HG02970 (cell line): ENCODE measurements at regions not wholly inside any gene's neighbourhood (a gene's known extent, or its start where the extent isn't known, plus 50 kb on each side); places are given as distances from the start of the nearest gene placed in this dataset.

ENCODE experiments used
- ATAC-seq: cut with Tn5 transposase; IDR thresholded peaks from one replicate; pipeline ENCODE4 v1.9.1; 2021; ENCODE audit warnings: mild to moderate bottlenecking, moderate library complexity, moderate number of reproducible peaks; ENCODE audit not compliant: unreplicated experiment, low FRiP score

DNA sequence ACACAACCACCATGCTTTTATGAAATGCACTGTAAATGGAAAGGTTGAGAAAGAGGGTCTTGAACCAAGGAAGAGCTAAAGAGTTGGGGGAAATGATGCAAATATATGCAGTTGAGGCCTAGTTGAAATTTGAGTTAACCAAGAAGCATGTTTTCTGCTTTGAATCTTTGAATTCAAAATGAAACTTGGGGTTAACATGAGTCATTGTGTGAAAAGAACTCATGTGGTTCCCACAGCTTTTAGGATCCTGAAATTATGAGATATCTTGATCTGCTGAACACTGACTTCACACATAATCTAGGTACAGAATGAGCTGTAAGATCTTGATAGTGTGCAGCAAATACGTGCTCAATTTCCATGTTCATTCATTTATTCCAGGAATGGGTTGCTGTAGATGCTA, 422.9 kb upstream of the TRIB2 start:
- peak; percentile 77 for ATAC-seq

DNA sequence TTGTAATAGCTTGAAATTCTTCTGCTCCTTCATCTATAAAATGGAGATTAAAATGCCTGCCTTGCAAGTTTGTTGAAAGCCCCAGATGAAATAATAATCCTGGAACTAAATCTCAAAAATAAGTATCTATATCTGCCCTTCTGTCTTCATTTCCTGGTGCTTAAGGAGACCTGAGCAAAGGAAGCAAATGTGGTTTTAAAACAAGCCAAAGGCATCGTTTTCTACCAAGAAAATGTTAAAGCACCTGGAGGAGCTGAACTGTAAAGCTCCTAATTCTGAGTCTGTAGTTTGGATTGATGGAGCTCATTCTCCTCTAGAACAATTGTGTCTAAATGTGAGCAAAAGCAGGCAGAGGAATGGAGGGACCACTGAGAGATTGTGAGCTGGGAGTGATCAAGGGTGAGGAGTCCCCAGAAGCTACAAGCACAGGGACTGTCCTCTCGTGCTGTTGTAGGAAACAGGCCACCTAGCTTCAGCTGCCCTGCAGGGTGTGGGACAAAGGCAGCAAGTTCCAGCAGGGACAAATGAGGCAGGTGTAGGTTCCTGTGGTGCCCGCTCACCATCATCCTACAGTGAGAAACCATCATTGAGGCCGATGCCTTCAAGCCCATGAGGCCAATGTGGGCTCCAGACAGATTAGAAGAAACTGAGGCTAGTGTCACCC, 420.7 kb upstream of the TRIB2 start:
- ATAC-seq = no peak

DNA sequence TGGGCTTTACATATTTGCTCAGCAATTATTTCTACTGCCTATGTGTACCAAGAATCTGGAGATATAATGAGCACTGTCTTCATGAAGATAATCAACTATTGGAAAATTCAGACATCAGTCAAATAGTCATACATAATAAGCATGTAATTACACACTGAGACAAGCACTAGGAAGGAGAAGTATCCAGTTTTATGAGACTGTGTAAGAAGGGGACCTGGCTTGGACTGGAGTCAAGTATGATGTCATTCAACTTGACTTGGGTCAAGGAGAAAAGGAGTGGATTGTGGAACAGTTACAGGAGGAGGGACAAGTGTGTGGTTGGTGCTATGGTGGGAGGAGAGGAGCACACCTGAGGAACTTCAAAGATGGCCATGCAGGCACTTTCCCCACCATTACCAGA, 419.8 kb upstream of the TRIB2 start:
- no peak for ATAC-seq

DNA sequence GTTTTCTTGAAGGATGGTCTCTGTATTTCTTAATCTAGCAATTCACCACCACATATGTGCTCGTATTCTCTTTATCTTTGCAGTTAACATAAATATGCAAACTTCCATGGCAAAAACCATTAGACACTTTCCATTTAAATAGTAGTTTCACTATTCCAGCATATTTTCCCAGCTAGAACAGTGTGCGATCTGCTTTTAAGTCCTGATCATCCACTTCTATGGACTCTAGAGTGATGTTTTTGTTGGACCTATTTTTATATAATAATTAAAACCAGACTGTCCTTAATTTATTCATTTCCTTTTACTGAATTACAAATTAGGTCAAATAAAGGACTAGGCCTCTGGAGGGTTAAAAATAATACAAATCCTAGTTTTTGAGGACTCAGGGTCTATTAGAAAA, 418.4 kb upstream of the TRIB2 start:
- ATAC-seq = no peak

DNA sequence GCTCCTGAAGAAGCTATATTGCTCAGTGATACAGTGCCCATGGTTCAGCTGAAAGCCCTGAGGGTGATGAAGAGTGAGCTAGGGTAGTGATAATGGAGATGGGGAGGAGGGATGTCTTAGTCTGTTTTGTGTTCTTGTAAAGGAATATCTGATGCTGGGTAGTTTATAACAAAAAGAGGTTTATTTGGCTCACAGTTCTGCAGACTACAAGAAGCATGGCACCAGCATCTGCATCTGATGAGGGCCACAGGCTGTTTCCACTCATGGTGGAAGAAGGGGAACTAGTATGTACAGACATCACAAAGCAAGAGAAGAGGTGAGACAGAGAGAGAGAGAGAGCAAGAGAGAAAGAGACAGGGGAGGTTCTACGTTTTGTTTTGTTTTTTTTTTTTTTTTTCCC, 417.3 kb upstream of the TRIB2 start:
- ATAC-seq = no peak

DNA sequence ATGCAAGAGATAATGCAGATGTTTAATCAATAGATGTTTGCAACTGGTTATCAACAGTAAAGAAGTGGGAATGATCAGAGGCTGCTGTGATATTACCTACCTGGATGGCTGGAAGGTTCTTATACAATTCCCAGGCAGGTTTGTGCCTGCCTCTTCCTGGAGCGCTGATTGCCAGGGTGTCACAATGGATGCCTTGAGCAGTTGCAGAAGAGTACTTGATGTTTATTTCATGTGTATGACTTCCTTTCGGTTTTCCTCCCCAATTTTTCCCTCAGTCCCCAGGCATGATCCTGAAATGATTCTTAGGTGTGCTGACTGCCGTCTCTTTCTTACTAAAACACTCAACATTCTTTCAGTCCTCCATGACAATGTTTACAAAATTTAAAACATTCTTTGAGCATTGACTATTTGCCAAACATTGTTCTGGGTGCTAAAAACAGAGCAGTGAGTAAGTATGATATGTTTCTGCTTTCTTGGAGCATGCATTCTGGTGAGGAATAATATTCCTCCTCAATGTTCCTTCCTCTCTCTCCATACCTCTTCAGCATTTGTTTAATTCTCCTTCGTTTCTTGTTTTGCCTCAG, 416.6 kb upstream of the TRIB2 start:
- ATAC-seq = no peak

DNA sequence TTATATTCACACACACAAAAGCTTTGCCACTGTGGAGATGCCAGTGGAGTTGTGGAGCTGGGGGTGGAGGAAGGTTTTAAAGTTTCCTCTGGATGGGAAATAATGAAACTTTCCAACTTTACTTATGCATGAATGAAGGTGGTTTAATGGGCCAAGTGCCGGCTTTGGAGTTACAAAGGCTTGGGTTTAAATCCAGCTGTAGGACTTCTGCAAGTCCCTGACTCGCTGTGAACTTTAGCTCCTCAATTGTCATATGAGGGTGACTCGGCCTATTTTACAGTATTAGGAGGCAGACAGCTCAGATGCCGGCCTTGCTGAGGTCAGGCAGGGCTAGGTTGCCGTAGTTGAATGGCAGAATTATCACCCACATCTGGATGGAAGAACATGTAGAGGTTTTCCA, 415.8 kb upstream of the TRIB2 start:
- ATAC-seq = no peak

DNA sequence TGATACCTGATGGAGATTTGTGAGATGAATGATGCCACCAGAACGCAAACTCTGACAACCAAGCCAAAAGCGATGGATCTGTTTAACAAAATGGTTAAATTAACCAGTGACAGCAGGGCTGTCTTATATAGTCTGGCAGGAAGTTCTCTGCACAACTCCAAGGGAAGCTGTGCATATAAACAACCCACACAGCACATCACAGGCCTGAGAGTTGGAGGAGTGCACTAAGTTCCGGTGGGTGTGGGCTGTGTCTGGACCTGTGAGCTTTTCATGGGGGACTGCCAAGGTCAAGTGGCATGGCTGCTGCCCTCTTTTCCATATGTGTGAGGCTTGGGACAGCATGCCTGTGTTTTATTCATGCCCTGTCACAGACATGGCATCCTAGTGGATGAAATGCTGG, 414.6 kb upstream of the TRIB2 start:
- ATAC-seq = no peak

DNA sequence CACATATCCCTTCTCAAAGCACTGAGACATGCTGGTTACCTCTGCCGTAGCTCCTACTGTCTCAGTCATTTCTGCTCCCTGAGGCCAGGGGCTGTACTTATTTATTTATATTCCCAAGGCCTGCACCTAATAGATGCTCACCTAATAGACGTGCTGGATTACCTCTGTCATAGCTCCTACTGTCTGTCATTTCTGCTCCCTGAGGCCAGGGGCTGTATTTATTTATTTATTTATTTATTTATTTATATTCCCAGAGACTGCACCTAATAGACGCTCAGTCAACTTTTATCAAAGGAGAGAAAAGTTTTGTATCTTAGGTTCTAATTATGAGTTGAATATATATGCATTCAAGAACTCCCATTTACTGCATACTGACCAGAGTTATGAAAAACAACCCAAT, 414.0 kb upstream of the TRIB2 start:
- ATAC-seq = no peak

DNA sequence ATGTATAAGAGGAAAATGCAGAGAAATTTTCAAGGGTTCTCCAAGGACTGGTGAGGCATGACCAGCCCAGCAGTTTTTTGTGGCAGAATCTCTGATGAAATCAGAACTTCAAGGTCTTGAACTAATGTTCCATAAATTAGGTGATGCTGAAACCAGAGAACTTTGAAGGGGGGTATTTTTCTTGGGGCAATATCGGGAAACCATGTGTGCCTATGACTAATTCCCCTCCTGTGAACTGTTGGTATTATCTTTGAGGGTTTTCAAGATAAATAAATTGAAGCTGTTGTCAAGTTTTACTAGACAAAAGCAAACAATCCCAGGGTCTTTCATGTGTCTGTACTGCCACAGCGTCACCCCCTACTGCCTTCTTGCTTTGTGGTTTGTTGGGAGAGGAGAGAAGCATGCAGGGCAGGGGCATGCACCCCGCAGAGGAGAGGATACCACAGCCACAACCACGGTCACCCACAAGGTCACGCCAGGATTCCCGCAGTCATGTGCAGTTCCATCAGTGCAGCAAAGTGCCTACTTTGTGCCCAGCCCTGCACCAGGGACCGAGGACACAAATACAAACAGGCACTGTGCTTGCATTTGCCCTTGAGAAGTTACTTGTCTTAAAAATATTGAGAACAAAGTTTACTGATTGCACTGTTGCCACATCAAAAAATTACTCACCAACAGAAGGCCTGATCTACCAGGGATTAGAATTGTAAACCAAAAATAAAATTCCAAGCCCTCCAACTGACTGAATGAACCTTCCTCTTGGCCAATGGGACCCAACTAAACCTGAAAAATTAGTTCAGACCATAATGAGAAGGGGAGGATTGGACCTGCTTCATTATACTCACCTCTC, 413.3 kb upstream of the TRIB2 start:
- ATAC-seq = no peak

DNA sequence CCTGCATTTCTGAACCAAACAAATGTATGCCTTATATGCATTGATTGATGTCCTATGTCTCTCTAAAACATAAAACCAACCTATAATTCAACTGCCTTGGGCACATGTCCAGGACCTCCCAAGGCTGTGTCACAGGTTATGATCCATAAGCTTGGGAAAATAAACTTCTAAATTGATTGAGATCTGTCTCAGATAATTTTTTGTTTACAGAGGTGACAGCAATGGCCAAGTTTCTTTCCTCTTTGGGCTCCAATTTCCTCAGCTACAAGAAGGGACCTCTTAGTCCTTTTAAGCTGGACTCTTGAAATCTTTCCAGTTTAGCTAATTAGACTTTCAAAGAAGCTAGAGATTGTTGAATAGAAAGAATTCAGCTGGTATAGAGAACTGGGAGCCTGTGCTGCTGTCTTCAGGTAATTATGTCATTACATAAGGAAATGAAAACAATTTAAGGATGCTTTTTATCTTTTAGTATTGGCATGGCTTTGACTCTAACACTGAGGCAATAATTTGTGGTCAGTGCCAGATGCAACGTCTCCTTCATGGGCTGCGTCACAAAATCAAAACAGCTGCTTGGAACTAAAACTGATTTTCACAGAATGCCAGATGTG, 412.1 kb upstream of the TRIB2 start:
- no peak for ATAC-seq

DNA sequence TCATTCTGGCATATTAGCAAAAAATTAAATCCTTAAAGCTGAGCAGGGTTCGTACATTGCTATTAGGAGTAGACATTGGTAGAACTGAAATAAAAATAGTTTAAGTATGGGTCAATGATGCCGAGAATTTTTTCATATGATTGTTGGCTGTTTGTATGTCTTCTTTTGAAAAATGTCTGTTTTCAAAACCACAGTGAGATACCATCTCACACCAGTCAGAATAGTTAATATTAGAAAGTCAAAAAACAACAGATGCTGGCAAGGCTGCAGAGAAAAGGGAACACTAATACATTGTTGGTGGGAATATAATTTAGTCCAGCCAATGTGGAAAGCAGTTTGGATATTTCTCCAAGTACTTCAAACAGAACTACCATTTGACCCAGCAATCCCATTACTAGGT, 410.8 kb upstream of the TRIB2 start:
- no peak for ATAC-seq

DNA sequence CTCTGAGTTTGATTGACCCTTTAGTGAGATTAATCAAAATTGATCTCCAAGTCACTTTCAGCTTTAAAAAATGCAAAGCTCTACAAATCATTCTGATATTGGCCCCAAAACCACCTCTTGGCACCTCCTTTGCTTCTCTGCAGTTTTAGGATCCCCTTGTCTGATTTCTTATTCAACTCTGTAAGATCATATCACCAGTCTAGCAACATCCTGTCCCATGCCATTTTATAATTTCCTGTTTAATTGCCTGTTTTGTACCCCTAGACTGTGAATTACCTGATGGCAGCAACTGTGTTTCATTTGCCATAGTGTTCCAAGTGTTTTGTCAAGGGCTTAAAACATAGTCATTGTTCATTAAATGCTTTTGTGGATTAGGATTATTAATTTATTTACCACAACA, 406.3 kb upstream of the TRIB2 start:
- no peak for ATAC-seq

DNA sequence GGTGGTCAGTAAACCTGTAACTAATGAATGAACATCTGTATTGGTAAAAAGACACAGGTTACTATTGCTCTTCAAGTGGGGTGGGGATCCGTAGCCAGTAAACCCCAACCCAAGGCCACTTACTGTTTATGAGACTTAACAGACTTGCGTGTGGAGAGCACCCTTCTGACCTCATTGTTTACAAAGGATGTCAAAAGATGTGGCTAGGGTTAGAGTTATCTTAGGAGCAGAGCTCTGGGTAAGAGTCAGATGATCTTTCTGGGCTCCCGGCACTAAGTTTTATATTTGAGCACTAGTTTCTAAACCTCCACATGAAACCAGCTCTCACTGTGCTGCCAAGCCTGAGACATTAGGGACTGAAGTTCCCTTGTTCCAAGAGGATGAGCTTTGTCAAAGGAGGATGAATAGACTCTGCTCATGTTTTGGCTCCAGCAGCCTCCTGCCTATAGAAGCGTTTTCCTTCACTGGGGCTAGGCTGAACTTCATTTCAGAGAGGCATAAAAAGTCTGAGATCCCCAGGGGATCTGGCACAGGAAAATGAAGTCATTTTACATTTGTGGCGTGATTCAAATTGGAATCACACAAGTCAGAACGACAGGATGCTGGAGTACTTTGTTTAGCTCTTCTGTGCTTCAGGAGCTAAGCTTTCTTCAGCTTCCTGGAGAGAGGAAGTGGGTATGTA, 403.1 kb upstream of the TRIB2 start:
- ATAC-seq = no peak

DNA sequence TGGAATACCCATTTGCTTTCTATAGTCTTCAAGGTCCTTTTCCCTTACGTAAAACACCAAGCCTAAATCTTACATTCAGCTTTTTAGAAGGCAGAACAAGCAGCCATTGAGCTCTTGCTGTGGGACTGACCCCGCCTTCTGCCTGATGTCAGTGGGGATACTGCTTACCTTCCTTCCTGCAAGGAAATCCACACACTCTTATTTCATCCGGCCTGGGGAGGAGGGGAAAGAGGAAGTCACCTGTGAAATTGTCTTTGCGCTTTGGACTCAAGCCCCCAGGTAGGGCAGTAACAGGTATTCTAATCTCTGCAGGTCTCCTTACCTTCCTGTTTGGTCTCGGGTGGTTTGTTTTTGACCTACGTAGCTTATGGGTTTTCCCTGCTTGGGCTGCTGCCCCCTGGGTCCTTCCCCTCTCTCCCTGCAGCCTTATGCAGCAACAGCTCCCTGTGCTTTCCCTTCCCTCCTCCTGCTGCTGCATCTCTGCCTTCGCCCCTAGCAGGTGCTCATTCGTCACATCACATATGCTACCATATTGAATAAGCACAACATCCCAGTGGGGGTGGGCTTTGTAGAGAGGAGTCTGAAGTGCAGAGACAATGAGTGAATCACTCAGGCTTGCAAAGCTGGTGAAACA, 402.5 kb upstream of the TRIB2 start:
- ATAC-seq = no peak

DNA sequence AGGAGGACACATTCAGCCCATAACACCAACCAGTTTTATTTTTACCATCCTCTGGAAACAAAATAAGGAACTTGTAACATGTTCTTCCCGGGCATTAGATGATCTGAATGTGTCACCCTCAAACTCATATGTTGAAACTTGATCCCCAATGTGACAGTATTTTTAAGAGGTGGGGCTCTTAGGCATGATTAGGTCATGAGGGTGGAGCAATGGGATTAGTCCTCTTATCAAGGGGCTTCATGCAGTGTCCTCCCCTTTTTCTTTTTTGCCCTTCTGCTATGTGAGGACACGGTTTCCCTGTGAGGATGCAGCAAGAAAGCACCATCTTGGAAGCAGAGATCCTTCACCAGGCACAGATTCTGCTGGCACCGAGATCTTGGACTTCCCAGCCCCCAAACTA, 401.5 kb upstream of the TRIB2 start:
- no peak for ATAC-seq

DNA sequence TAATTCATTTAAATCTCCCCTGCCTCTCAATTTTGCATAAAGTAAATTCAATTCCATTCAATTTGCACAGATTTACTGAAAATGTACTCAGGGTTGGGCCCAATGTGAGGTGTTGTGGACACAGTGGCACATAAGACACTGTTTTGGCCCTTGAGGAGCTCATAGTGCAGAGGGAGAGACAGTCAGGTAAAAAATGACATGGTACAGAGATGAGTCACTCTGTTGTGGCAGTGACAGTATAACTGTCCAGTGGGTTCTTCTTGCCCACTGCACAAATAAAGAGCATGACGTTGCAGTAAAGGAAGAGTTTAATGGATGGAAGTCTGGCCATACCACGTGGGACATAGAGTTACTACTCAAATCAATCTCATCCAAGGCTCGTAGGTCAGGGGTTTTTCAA, 400.3 kb upstream of the TRIB2 start:
- ATAC-seq = no peak

DNA sequence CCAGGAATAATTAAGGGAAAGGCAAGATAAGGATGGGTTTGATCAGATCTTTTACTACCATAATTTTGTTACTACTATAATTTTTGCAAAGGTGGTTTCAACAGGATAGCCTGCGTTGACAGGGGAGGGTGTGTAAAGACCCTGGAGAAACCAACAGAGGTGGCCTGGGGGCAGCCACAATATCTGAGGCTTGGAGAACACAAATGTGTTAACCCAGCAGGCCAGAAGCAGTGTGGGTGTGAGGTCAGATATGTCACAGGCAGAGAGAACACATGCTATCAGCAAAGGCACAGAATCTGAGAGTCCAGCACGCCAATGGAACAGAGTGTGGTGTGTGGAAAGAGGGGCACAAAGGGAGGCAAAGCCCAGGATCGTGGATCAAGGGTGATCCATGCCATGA, 399.4 kb upstream of the TRIB2 start:
- no peak for ATAC-seq

DNA sequence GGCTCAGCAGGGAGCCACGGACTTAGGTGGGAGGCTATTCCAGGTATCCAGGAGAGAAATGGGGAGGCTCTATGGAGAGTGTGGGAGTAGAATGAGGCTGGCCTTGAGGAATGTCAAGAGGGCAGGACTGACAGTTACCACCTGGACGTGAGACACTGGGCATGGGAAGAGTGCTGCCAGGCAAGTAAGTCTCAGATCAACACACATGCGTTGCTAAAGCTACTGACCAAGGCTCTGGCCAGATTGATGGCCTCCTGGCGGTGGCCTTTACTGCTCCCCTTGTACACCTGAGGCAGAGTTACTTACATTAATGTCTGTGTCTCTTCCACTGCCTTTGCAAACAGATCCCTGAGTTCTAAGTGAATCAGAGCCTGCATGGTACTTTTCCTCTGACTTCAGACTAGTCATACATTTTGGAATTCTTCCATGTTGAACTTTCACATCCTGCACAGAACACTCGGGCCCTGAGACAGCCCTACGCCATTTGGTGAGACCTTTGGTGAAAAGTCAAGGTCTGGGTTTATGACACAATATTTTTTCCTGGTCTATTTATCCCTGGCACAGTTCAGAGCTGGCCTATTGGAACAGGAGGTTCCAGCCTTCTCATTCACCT, 398.8 kb upstream of the TRIB2 start:
- ATAC-seq = no peak

DNA sequence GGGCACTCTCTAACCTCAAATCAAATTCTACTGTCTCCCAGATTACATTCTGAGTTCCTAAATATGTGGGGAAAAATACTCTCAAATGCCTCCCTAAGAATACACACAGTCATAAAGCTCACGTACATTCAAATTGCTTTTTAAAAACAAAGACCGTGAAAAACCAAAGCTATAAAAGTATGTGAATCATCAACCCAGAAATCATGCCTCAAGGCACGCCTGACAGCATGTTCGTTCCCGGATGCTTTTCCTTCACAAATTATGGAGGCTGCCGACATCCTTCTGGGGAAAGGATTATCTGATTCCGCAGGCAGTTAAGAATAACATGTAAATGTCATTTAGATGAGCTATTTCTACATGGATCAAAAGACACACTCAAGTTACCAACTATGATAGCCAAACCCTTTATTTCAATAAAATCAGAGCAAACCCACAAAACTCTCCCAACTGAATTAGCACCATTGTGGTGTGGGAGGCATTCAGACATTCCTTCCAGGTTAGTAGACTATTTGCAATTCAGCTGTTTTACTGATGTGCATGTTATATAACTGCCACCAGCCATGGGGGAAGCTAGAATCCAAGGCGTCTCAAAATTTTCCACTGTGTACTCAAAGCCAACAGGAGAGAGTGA, 398.2 kb upstream of the TRIB2 start:
- no peak for ATAC-seq
